Fibroblast of lung (primary cell): ENCODE measurements at regions not wholly inside any gene's neighbourhood (a gene's known extent, or its start where the extent isn't known, plus 50 kb on each side); places are given as distances from the start of the nearest gene placed in this dataset.

Source experiments
- DNase-seq, 2 donors: peaks; one replicate each; pipeline versions ENCODE4 v3.0.0 to v3.0.0-alpha.2; 2010; ENCODE audit warnings: low read depth in 2 of 2
- H2AFZ ChIP-seq: 2 replicates; pipeline ENCODE4 v1.5.1; 2012; ENCODE audit warnings: low read length, control low read depth, inconsistent platforms
- H3K27ac ChIP-seq: 2 replicates; pipeline ENCODE4 v1.5.1; 2011; ENCODE audit warnings: low read length, control low read depth; ENCODE audit not compliant: insufficient read depth
- H3K27me3 ChIP-seq: 2 replicates; pipeline ENCODE4 v1.5.1; 2011; ENCODE audit warnings: mild to moderate bottlenecking, low read length; ENCODE audit not compliant: control insufficient read depth, insufficient read depth
- H3K36me3 ChIP-seq: 2 replicates; pipeline ENCODE4 v1.5.1; 2011; ENCODE audit warnings: low read length; ENCODE audit not compliant: control insufficient read depth, insufficient read depth
- H3K4me1 ChIP-seq: 2 replicates; pipeline ENCODE4 v1.5.1; 2011; ENCODE audit warnings: low read length; ENCODE audit not compliant: control insufficient read depth, insufficient read depth; ENCODE audit errors: extremely low read depth
- H3K4me2 ChIP-seq: 2 replicates; pipeline ENCODE4 v1.5.1; 2011; ENCODE audit warnings: low read length, control low read depth; ENCODE audit not compliant: insufficient read depth; ENCODE audit errors: extremely low read depth
- H3K4me3 ChIP-seq, 4 experiments: fragments of 200-600 bp in 1 of 4; sonication (generic) in 1 of 4; replicated peaks in 1 of 4; 2 replicates each; pipeline ENCODE4 v1.5.1; 2011 to 2016; ENCODE audit warnings: low read length in 4 of 4, low read depth in 3 of 4, mild to moderate bottlenecking in 3 of 4, control low read depth in 2 of 4, inconsistent platforms in 1 of 4, mixed read lengths in 1 of 4; ENCODE audit not compliant: insufficient read depth in 1 of 4; ENCODE audit errors: control extremely low read depth in 1 of 4
- H3K79me2 ChIP-seq: 2 replicates; pipeline ENCODE4 v1.5.1; 2012; ENCODE audit warnings: mild to moderate bottlenecking, low read length, inconsistent platforms; ENCODE audit not compliant: control insufficient read depth, insufficient read depth
- H3K9ac ChIP-seq: 2 replicates; pipeline ENCODE4 v1.5.1; 2011; ENCODE audit warnings: mild to moderate bottlenecking, low read length, control low read depth; ENCODE audit not compliant: insufficient read depth
- H3K9me3 ChIP-seq: 2 replicates; pipeline ENCODE4 v1.5.1; 2012; ENCODE audit warnings: low read depth, low read length; ENCODE audit not compliant: control insufficient read depth, insufficient read depth
- H4K20me1 ChIP-seq: 2 replicates; pipeline ENCODE4 v1.5.1; 2011; ENCODE audit warnings: low read length; ENCODE audit not compliant: control insufficient read depth, insufficient read depth; ENCODE audit errors: extremely low read depth
- EZH2 ChIP-seq: IDR thresholded peaks from 2 replicates; pipeline ENCODE4 v1.5.1; 2012; ENCODE audit warnings: low read length, control low read depth, mild to moderate bottlenecking; ENCODE audit errors: missing control alignments
- TF ChIP-seq, protein P1 (sequence below), 2 donors: IDR thresholded peaks in 1 of 2; conservative IDR thresholded peaks in 1 of 2; 1 replicate in 1 of 2; 2 replicates in 1 of 2; pipeline ENCODE4 v1.5.1; 2011 to 2012; ENCODE audit warnings: low read length in 2 of 2, control low read depth in 1 of 2, inconsistent platforms in 1 of 2, low read depth in 1 of 2, mild to moderate bottlenecking in 1 of 2

DNA sequence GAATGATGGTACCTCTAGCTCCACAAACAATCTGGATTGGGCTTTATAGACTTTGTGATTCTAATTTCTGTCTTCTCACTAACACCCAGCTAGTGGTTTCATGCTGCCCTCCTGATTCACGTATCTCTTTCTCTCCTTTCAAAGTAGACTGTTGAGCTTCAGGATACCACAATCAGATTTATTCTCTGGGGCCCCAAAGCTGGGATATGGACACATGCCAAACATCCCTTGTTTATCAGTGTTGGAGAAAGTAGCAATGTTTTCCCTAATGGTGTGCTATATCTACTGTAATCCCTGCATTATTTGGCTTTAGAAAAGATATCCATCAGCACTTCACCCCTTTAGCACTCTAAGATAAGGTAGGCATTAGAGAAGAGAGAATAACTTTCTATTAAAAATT lies 361.0 kb downstream of the FGF10 start:
- H3K27me3 ChIP-seq = no peaks in the 10 kb centered on the region
- DNase-seq = no peak
- H3K4me1 ChIP-seq = no peaks in the 10 kb centered on the region
- no peak for TF ChIP-seq EZH2
- TF ChIP-seq, protein P1, sequence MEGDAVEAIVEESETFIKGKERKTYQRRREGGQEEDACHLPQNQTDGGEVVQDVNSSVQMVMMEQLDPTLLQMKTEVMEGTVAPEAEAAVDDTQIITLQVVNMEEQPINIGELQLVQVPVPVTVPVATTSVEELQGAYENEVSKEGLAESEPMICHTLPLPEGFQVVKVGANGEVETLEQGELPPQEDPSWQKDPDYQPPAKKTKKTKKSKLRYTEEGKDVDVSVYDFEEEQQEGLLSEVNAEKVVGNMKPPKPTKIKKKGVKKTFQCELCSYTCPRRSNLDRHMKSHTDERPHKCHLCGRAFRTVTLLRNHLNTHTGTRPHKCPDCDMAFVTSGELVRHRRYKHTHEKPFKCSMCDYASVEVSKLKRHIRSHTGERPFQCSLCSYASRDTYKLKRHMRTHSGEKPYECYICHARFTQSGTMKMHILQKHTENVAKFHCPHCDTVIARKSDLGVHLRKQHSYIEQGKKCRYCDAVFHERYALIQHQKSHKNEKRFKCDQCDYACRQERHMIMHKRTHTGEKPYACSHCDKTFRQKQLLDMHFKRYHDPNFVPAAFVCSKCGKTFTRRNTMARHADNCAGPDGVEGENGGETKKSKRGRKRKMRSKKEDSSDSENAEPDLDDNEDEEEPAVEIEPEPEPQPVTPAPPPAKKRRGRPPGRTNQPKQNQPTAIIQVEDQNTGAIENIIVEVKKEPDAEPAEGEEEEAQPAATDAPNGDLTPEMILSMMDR (conservative IDR thresholded peaks at IDR 0.05 in 1 of 2, IDR thresholded peaks at IDR 0.05 in 1 of 2; ENCODE audit: low read depth in 1 of 2, low read length in 2 of 2) = no peak
- H3K36me3 ChIP-seq = no peaks in the 10 kb centered on the region
- no peak overlapping the region for H2AFZ ChIP-seq
- H3K9me3 ChIP-seq = no peaks in the 10 kb centered on the region
- no peaks in the 10 kb centered on the region for H4K20me1 ChIP-seq
- H3K4me3 ChIP-seq = no peak overlapping the region
- H3K79me2 ChIP-seq = no peaks in the 10 kb centered on the region
- no peak overlapping the region for H3K4me2 ChIP-seq
- H3K27ac ChIP-seq = no peak overlapping the region
- no peak overlapping the region for H3K9ac ChIP-seq

DNA sequence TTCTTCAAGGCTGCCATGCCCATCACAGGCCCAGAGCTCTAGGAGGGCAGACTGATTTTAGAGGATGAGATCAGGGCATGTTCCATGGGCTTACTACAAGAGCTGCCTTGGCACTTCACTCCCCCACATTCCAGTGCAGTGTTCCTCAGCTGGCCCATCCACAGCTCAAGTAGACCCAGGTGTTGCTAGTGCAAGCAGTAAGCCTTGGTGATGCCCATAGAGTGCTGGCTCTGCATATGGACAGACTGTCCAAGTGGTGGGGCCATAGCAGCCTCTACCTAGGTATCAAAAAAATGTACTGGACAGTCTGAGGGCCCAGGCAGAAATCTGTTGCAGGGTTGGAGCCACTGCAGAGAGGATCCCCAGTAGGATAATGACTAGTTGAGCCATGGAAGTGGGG lies 366.6 kb downstream of the FGF10 start:
- Histone ChIP-seq H3K27ac (no peak overlapping the region), H3K27me3 (no peaks in the 10 kb centered on the region), H3K4me2 (no peak overlapping the region), H3K9me3 (no peaks in the 10 kb centered on the region), H3K4me3 (no peak overlapping the region), H4K20me1 (no peaks in the 10 kb centered on the region), H3K4me1 (no peaks in the 10 kb centered on the region), H2AFZ (no peak overlapping the region), H3K79me2 (no peaks in the 10 kb centered on the region), H3K36me3 (no peaks in the 10 kb centered on the region), H3K9ac (no peak overlapping the region)
- no peak for DNase-seq
- TF ChIP-seq, protein P1 (conservative IDR thresholded peaks at IDR 0.05 in 1 of 2, IDR thresholded peaks at IDR 0.05 in 1 of 2; ENCODE audit: low read depth in 1 of 2, low read length in 2 of 2) = no peak
- no peak for TF ChIP-seq EZH2

DNA sequence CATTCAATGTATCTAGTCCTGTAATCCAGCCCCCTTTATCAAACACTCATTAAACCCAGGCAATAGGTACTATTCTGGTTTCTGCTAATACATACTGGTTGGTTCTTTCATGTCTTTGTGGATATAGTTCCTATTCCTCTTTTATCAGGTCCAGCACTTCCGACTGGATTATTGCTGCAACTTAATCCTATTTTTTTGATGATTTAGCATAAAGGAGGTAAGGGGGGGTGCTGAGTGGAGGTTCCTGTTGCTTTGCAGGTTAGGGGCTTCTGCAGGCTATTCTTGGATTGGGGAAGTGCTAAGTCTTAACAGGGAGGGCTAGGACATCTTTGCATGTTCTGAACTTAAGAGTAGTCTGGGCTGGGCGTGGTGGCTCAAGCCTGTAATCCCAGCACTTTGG lies 377.7 kb downstream of the FGF10 start:
- TF ChIP-seq, protein P1 (conservative IDR thresholded peaks at IDR 0.05 in 1 of 2, IDR thresholded peaks at IDR 0.05 in 1 of 2; ENCODE audit: low read depth in 1 of 2, low read length in 2 of 2) = no peak
- no peak for TF ChIP-seq EZH2
- H3K27me3 ChIP-seq = no peaks in the 10 kb centered on the region
- no peaks in the 10 kb centered on the region for H4K20me1 ChIP-seq
- no peak for DNase-seq
- H3K9me3 ChIP-seq = no peaks in the 10 kb centered on the region
- H2AFZ ChIP-seq = no peak overlapping the region
- no peaks in the 10 kb centered on the region for H3K79me2 ChIP-seq
- no peak overlapping the region for H3K4me3 ChIP-seq
- H3K4me1 ChIP-seq = no peaks in the 10 kb centered on the region
- H3K36me3 ChIP-seq = no peaks in the 10 kb centered on the region
- H3K27ac ChIP-seq = no peak overlapping the region
- H3K4me2 ChIP-seq = no peak overlapping the region
- no peak overlapping the region for H3K9ac ChIP-seq
